Spleen (tissue), 7 donors: ENCODE measurements at regions not wholly inside any gene's neighbourhood (a gene's known extent, or its start where the extent isn't known, plus 50 kb on each side); places are given as distances from the start of the nearest gene placed in this dataset.

Experiments
- CTCF ChIP-seq, 11 experiments: fragments of 200-600 bp in 7 of 11; fragments of 450-650 bp in 4 of 11; sonication (generic) in 4 of 11; IDR thresholded peaks in 8 of 11; conservative IDR thresholded peaks in 3 of 11; 1 replicate in 7 of 11; 2 replicates in 4 of 11; pipeline versions ENCODE4 v1.4.0 to v1.8.0; 2016 to 2021; ENCODE audit warnings: antibody characterized with exemption in 11 of 11, inconsistent platforms in 4 of 11, mild to moderate bottlenecking in 1 of 11
- POLR2A ChIP-seq, 3 donors: fragments of 450-650 bp; IDR thresholded peaks; one replicate each; pipeline ENCODE4 v1.5.1; 2017; ENCODE audit warnings: antibody characterized with exemption in 3 of 3, mild to moderate bottlenecking in 1 of 3
- POLR2AphosphoS5 ChIP-seq, 3 donors: sonication (generic); formaldehyde crosslinking; IDR thresholded peaks; one replicate each; pipeline ENCODE4 v1.5.1; 2017; ENCODE audit warnings: antibody characterized with exemption in 3 of 3
- donor health status: DM: no; HTN: no; CAD: no; lungs with moderate emphysema.
- donor health status: DM: no; HTN: no; CAD: no.
- donor health status: DM: no; HTN: no; CAD: no.

- no peak for TF ChIP-seq CTCF (IDR thresholded peaks at IDR 0.05 in 8 of 11, conservative IDR thresholded peaks at IDR 0.05 in 3 of 11)
- no peak for TF ChIP-seq POLR2AphosphoS5 (IDR thresholded peaks at IDR 0.05)
- no peak for TF ChIP-seq POLR2A (IDR thresholded peaks at IDR 0.05)
These were observed 173.8 kb upstream of the HABP2 start for GRCh38 chr10:113379091-113379490.
